Colonic mucosa (tissue), 4 donors: ENCODE measurements at regions not wholly inside any gene's neighbourhood (a gene's known extent, or its start where the extent isn't known, plus 50 kb on each side); places are given as distances from the start of the nearest gene placed in this dataset.

Experiments
- DNase-seq: peaks from one replicate; pipeline ENCODE4 v3.0.0-alpha.2; 2020
- H3K27ac ChIP-seq: fragments of 200-600 bp; one replicate; pipeline ENCODE4 v1.8.0; 2021
- H3K27me3 ChIP-seq: fragments of 200-600 bp; one replicate; pipeline ENCODE4 v1.8.0; 2021
- H3K36me3 ChIP-seq: fragments of 200-600 bp; one replicate; pipeline ENCODE4 v1.8.0; 2021
- H3K4me1 ChIP-seq: fragments of 200-600 bp; one replicate; pipeline ENCODE4 v1.8.0; 2021; ENCODE audit warnings: mild to moderate bottlenecking
- H3K4me3 ChIP-seq: fragments of 200-600 bp; one replicate; pipeline ENCODE4 v1.8.0; 2021
- H3K9ac ChIP-seq, 2 donors: one replicate each; pipeline ENCODE4 v1.7.0; 2013; ENCODE audit warnings: control low read depth in 2 of 2, low read depth in 2 of 2, low read length in 2 of 2
- H3K9me3 ChIP-seq: fragments of 200-600 bp; one replicate; pipeline ENCODE4 v1.8.0; 2021
- intact Hi-C: fragments of 100-400 bp; cut with DNase I; formaldehyde crosslinking; loops from one replicate; pipeline ENCODE4 v1.14.1; 2022
- TF ChIP-seq, protein P1 (sequence below): fragments of 200-600 bp; IDR thresholded peaks from one replicate; pipeline ENCODE4 v1.8.0; 2022; ENCODE audit warnings: antibody characterized with exemption, mild to moderate bottlenecking
- donor health status: healthy.
- donor health status: DM: no; HTN: no; CAD: no.
- donor health status: DM: no; HTN: no; CAD: no.

DNA sequence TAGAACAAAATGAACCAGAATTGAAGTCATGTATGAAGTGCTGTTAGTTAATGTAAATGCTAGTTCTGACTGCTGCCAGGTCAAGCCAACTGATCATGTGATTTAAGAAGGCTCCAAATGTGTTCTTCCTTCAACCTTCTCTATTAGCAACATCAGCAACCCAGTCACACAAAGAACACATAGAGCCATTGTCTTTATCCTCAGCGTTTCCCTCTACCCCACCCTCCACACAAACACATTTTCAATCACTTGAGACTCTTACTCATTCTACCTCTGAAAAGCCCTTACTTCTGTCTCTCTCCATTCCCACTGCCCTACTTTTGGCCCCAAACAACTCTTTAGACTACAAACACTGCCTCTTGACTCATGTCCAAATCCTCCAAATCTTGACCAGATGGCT, 89.7 kb upstream of the KDR start:
- H3K36me3 ChIP-seq = no peaks in the 10 kb centered on the region
- intact Hi-C loops = no loop called here
- no peaks in the 10 kb centered on the region for H3K9me3 ChIP-seq
- no peaks in the 10 kb centered on the region for H3K27me3 ChIP-seq
- no peaks in the 10 kb centered on the region for H3K4me1 ChIP-seq
- no peak overlapping the region for H3K27ac ChIP-seq
- TF ChIP-seq, protein P1, sequence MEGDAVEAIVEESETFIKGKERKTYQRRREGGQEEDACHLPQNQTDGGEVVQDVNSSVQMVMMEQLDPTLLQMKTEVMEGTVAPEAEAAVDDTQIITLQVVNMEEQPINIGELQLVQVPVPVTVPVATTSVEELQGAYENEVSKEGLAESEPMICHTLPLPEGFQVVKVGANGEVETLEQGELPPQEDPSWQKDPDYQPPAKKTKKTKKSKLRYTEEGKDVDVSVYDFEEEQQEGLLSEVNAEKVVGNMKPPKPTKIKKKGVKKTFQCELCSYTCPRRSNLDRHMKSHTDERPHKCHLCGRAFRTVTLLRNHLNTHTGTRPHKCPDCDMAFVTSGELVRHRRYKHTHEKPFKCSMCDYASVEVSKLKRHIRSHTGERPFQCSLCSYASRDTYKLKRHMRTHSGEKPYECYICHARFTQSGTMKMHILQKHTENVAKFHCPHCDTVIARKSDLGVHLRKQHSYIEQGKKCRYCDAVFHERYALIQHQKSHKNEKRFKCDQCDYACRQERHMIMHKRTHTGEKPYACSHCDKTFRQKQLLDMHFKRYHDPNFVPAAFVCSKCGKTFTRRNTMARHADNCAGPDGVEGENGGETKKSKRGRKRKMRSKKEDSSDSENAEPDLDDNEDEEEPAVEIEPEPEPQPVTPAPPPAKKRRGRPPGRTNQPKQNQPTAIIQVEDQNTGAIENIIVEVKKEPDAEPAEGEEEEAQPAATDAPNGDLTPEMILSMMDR = no peak
- no peak overlapping the region for H3K9ac ChIP-seq
- DNase-seq = no peak
- no peak overlapping the region for H3K4me3 ChIP-seq

DNA sequence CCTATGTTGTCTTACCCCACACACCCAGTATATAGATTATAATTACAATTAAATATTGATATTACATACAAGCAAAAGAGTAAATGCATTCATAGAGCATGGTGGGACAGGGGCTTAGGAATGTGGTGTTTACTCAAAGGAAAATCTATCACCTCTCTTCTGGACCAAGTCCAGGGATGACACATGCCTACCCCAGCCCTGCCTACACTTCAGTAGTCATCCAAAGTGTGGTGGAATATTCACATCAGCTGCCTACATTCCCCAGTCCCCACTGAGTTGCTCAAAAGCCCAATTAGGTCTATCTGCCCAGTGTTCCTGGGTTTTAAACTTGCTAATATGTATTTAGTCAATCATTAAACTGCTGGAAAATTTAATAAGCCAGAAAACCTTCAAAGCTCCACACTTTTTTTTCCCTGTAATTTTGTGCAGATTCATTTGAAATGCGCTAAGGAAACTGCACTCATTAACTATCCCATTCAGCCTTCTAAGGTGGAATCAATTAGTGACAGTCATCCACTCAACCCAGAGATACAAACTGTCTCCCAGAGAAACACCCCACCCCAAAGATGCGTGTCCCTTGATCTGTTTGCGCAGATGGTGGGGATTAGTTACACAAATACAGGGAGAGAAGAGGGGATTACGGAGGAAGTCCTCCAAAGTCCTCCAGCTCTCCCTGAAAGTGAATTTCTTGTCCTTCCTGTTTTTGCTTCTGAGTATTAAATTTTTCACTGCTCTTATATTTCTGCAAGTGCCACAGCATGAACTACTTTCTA, 91.7 kb upstream of the KDR start:
- no peaks in the 10 kb centered on the region for H3K36me3 ChIP-seq
- no peaks in the 10 kb centered on the region for H3K9me3 ChIP-seq
- TF ChIP-seq, protein P1 = no peak
- no peaks in the 10 kb centered on the region for H3K27me3 ChIP-seq
- no peak overlapping the region for H3K4me3 ChIP-seq
- intact Hi-C loops = no loop called here
- DNase-seq = no peak
- no peak overlapping the region for H3K27ac ChIP-seq
- H3K4me1 ChIP-seq = no peaks in the 10 kb centered on the region
- no peak overlapping the region for H3K9ac ChIP-seq

DNA sequence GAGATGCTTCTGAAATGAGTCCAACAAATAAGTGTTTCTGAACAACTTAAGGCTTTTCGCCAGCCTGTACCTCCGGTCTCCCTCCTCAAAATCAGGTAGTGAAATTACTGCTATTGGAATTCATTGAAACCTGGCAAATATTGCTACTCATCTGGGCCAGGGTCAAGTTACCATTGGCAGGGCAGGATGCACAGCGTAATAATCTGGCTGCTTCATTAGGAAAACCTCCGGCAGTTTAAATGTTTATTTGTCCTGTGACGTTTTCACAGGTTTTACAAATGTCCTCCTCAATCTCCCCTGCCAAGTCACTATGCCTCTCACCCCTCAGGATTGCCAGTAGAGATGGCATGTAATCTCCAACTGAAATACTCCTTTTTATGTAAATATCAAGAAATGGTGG, 92.6 kb upstream of the KDR start:
- Histone ChIP-seq H3K4me1 (no peaks in the 10 kb centered on the region), H3K4me3 (no peak overlapping the region), H3K27ac (no peak overlapping the region), H3K9me3 (no peaks in the 10 kb centered on the region), H3K9ac (no peak overlapping the region), H3K36me3 (no peaks in the 10 kb centered on the region), H3K27me3 (no peaks in the 10 kb centered on the region)
- intact Hi-C loops = no loop called here
- TF ChIP-seq, protein P1 = no peak
- no peak for DNase-seq

DNA sequence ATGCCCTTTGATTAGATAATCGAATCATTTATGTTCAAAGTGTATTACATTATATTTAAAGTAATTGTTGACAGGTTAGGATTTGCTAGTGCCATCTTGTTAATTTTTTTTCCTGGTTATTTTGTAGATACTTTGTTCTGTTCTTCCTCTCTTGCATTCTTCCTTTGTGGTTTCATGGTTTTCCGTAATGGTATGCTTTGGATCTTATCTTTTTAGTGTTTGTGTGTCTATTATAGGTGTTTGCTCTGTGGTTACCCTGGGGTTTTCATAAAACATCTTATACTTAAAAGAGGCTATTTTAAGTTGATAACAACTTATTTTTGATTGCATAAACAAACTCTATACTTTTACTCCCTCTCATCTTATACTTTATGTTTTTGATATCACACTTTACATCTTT, 108.2 kb upstream of the SRD5A3 start:
- no peak overlapping the region for H3K4me3 ChIP-seq
- no peak overlapping the region for H3K9ac ChIP-seq
- no peaks in the 10 kb centered on the region for H3K4me1 ChIP-seq
- intact Hi-C loops = no loop called here
- TF ChIP-seq, protein P1 = no peak
- no peaks in the 10 kb centered on the region for H3K9me3 ChIP-seq
- DNase-seq = no peak
- no peak overlapping the region for H3K27ac ChIP-seq
- H3K36me3 ChIP-seq = no peaks in the 10 kb centered on the region
- H3K27me3 ChIP-seq = no peaks in the 10 kb centered on the region

DNA sequence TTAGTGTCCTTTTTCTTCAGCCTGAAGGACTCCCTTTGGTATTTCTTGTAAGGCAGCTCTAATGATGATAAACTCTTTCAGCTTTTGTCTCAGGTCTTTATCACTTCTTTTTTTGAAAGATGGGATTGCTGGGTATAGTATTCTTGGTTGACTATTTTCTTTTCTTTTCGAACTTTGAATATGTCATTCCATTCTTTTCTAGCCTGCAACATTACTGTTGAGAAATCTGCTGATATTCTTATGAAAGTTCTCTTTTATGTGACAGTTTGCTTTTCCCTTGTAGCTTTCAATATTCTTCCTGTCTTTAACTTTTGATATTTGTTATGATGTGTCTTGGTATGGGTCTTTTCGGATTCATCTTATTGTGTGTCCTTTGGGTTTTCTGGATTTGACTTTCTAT, 107.6 kb upstream of the SRD5A3 start:
- TF ChIP-seq, protein P1 = no peak
- intact Hi-C loops = no loop called here
- Histone ChIP-seq H3K27ac (no peak overlapping the region), H3K4me3 (no peak overlapping the region), H3K4me1 (no peaks in the 10 kb centered on the region), H3K36me3 (no peaks in the 10 kb centered on the region), H3K9me3 (no peaks in the 10 kb centered on the region), H3K27me3 (no peaks in the 10 kb centered on the region), H3K9ac (no peak overlapping the region)
- DNase-seq = no peak
